Right ventricle myocardium inferior (tissue), 1 donor: ENCODE measurements at regions not wholly inside any gene's neighbourhood (a gene's known extent, or its start where the extent isn't known, plus 50 kb on each side); places are given as distances from the start of the nearest gene placed in this dataset.
"Not testable (repeated sequence)": the region's sequence is repeated elsewhere in the genome, so short reads cannot be mapped to it uniquely, and the experiment has no call there.

ENCODE experiments used
- ATAC-seq: fragments of 200-7000 bp; cut with Tn5 transposase; one replicate; pipeline ENCODE4 v1.9.1; 2020; ENCODE audit warnings: mild to moderate bottlenecking, moderate library complexity
- DNase-seq: peaks from one replicate; pipeline ENCODE4 v3.0.0; 2021; ENCODE audit errors: missing footprints
- intact Hi-C: fragments of 100-400 bp; cut with DNase I; formaldehyde crosslinking; loops from one replicate; pipeline ENCODE4 v1.11.0; 2022
- donor health status: DM: no; HTN: yes; CAD: no; lungs with severe emphysema.

GRCh38 chr3:153221748-153222162, 59.7 kb downstream of the RAP2B start:
- DNase-seq, result no peak
- ATAC-seq, result peak; percentile 98
- intact Hi-C loops, result no loop called here

GRCh38 chr3:153226877-153227276, 64.9 kb downstream of the RAP2B start:
- DNase-seq, ATAC-seq, intact Hi-C loops: not testable (repeated sequence)

GRCh38 chr3:153230427-153230826, 68.4 kb downstream of the RAP2B start:
- DNase-seq, ATAC-seq, intact Hi-C loops: not testable (repeated sequence)

GRCh38 chr3:153231245-153231644, 69.2 kb downstream of the RAP2B start:
- DNase-seq, ATAC-seq, intact Hi-C loops: not testable (repeated sequence)

GRCh38 chr3:153232050-153232752, 70.2 kb downstream of the RAP2B start:
- DNase-seq, ATAC-seq, intact Hi-C loops: not testable (repeated sequence)

- intact Hi-C loops, result no loop called here
- DNase-seq (no peak), ATAC-seq (no peak)
These were observed 70.8 kb downstream of the RAP2B start for GRCh38 chr3:153232851-153233271.

GRCh38 chr3:153233986-153234385, 72.0 kb downstream of the RAP2B start:
- DNase-seq, result no peak
- intact Hi-C loops, result no loop called here
- ATAC-seq, result no peak

GRCh38 chr3:153242896-153243295, 80.9 kb downstream of the RAP2B start:
- DNase-seq (no peak), ATAC-seq (no peak)
- intact Hi-C loops, result no loop called here

GRCh38 chr3:153244961-153245360, 82.9 kb downstream of the RAP2B start:
- no peak for DNase-seq
- intact Hi-C loops, result no loop called here
- ATAC-seq, result no peak

GRCh38 chr3:153245661-153246060, 83.6 kb downstream of the RAP2B start:
- ATAC-seq, result no peak
- DNase-seq, result no peak
- intact Hi-C loops, result no loop called here

GRCh38 chr3:153246331-153246730, 84.3 kb downstream of the RAP2B start:
- DNase-seq, result no peak
- no peak for ATAC-seq
- intact Hi-C loops, result no loop called here

GRCh38 chr3:153246806-153247205, 84.8 kb downstream of the RAP2B start:
- DNase-seq (no peak), ATAC-seq (no peak)
- intact Hi-C loops, result no loop called here

- ATAC-seq (no peak), DNase-seq (no peak)
- intact Hi-C loops, result no loop called here
These were observed 85.6 kb downstream of the RAP2B start for GRCh38 chr3:153247331-153248330.

- ATAC-seq, intact Hi-C loops, DNase-seq: not testable (repeated sequence)
These were observed 86.8 kb downstream of the RAP2B start for GRCh38 chr3:153248835-153249234.

GRCh38 chr3:153249906-153250305, 87.9 kb downstream of the RAP2B start:
- DNase-seq (no peak), ATAC-seq (no peak)
- intact Hi-C loops, result no loop called here

GRCh38 chr3:153250446-153250845, 88.4 kb downstream of the RAP2B start:
- intact Hi-C loops, result no loop called here
- ATAC-seq, result no peak
- no peak for DNase-seq

GRCh38 chr3:153252963-153253362, 90.9 kb downstream of the RAP2B start:
- DNase-seq, result no peak
- no peak for ATAC-seq
- intact Hi-C loops, result no loop called here

GRCh38 chr3:153254361-153254760, 92.3 kb downstream of the RAP2B start:
- intact Hi-C loops, result no loop called here

GRCh38 chr3:153257673-153258351, 95.8 kb downstream of the RAP2B start:
- DNase-seq (no peak), ATAC-seq (no peak)
- intact Hi-C loops, result no loop called here

More at GRCh38 chr3:153254361-153254760, 92.3 kb downstream of the RAP2B start:
- ATAC-seq (no peak), DNase-seq (no peak)
